ENCODE measurements at regions not wholly inside any gene's neighbourhood (a gene's known extent, or its start where the extent isn't known, plus 50 kb on each side); places are given as distances from the start of the nearest gene placed in this dataset.

DNA sequence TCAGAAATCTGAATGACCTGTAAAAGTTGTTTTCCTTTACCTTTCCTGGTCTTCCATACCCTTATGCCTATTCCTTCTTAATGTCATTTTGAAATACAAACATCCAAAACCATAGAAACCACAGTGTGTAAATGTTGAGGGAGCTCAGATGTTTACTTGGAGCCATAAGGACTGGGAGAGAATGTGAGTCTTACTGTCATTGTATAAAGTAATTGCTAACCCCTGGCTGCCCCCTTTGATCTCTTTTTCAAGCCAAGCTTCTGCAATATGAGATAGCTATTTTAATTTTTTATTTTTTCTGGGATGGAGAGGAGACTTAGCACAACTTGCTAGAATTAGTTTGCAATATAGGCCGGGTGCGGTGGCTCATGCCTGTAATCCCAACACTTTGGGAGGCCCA, 124.4 kb upstream of the AKIRIN2 start:
- no peaks in the 10 kb centered on the region for H3K36me3 Mint-ChIP-seq (ENCODE audit: low read depth)
- H3K9me3 Mint-ChIP-seq = no peaks in the 10 kb centered on the region
- no peak overlapping the region for H3K4me3 Mint-ChIP-seq
- H3K27me3 Mint-ChIP-seq (ENCODE audit: low read depth) = no peaks in the 10 kb centered on the region
- peak overlapping the region in 2 of 3 experiments; percentile 20 to 59 for H3K27ac Mint-ChIP-seq
- peaks cover 55% of the 10 kb centered on the region for H3K4me1 Mint-ChIP-seq
- TF ChIP-seq, protein P1, sequence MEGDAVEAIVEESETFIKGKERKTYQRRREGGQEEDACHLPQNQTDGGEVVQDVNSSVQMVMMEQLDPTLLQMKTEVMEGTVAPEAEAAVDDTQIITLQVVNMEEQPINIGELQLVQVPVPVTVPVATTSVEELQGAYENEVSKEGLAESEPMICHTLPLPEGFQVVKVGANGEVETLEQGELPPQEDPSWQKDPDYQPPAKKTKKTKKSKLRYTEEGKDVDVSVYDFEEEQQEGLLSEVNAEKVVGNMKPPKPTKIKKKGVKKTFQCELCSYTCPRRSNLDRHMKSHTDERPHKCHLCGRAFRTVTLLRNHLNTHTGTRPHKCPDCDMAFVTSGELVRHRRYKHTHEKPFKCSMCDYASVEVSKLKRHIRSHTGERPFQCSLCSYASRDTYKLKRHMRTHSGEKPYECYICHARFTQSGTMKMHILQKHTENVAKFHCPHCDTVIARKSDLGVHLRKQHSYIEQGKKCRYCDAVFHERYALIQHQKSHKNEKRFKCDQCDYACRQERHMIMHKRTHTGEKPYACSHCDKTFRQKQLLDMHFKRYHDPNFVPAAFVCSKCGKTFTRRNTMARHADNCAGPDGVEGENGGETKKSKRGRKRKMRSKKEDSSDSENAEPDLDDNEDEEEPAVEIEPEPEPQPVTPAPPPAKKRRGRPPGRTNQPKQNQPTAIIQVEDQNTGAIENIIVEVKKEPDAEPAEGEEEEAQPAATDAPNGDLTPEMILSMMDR (IDR thresholded peaks at IDR 0.05; ENCODE audit: unreplicated experiment in 3 of 3) = no peak

GRCh38 chr6:87825821-87826221, 123.8 kb upstream of the AKIRIN2 start:
- peak overlapping the region in 2 of 3 experiments; percentile 20 to 59 for H3K27ac Mint-ChIP-seq
- peaks cover 50% of the 10 kb centered on the region for H3K4me1 Mint-ChIP-seq
- no peaks in the 10 kb centered on the region for H3K36me3 Mint-ChIP-seq (ENCODE audit: low read depth)
- H3K27me3 Mint-ChIP-seq (ENCODE audit: low read depth) = no peaks in the 10 kb centered on the region
- no peak overlapping the region for H3K4me3 Mint-ChIP-seq
- TF ChIP-seq, protein P1 (IDR thresholded peaks at IDR 0.05; ENCODE audit: unreplicated experiment in 3 of 3) = no peak
- no peaks in the 10 kb centered on the region for H3K9me3 Mint-ChIP-seq

DNA sequence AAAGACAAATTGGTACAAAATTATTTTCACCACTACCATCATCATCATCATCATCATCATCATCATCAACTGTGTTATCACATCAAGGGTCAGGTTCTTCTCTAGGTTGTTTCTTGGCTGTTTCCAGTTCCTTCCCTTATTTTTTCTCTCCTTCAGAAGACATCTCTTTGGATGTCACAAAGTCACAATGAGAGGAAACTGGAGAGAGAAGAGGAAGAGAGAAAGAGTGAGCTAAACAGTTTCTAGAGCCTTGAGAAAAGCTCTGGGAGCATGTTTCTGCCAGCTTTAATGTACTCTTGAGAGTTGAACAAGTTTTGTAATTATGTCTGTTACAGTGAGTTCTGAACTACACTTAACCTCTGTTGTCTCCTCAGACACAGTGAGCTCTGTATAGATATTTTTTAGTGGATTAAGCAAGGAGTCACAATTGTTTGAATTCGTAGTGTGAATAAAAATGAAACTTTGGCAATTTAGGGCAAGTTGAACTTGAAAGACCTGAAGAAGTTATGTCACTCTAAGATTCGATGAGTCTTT, 123.0 kb upstream of the AKIRIN2 start:
- TF ChIP-seq, protein P1 (IDR thresholded peaks at IDR 0.05; ENCODE audit: unreplicated experiment in 3 of 3) = no peak
- peaks cover 43% of the 10 kb centered on the region for H3K4me1 Mint-ChIP-seq
- no peaks in the 10 kb centered on the region for H3K9me3 Mint-ChIP-seq
- peak overlapping the region; percentile 27 to 59 (median 30) for H3K27ac Mint-ChIP-seq
- no peak overlapping the region for H3K4me3 Mint-ChIP-seq
- no peaks in the 10 kb centered on the region for H3K27me3 Mint-ChIP-seq (ENCODE audit: low read depth)
- H3K36me3 Mint-ChIP-seq (ENCODE audit: low read depth) = no peaks in the 10 kb centered on the region

DNA sequence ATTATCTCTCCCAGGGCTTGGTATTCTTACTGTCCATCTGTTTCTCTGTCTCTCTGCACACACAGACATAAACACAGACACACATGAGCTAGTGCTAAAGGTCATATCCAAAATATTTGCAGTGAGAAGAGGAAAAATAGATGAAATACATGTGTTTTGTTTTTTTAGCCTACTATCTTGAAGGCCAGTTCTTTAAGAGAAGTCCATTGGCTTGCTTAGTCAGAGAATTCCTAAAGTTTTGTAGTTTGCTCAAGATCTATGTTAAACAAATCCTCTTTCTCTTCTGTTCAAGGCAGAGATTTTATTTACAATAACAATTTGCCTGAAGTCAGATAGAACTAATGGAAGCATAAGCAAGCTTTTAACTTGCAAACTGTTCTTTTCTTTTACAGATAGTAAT, 120.0 kb upstream of the AKIRIN2 start:
- Mint-ChIP-seq H3K4me1 (peaks cover 36% of the 10 kb centered on the region), H3K4me3 (no peak overlapping the region), H3K9me3 (no peaks in the 10 kb centered on the region), H3K36me3 (ENCODE audit: low read depth) (no peaks in the 10 kb centered on the region), H3K27me3 (ENCODE audit: low read depth) (no peaks in the 10 kb centered on the region), H3K27ac (peak overlapping the region in 2 of 3 experiments; percentile 40 to 80)
- TF ChIP-seq, protein P1 (IDR thresholded peaks at IDR 0.05; ENCODE audit: unreplicated experiment in 3 of 3) = no peak

GRCh38 chr6:87820343-87820984, 118.4 kb upstream of the AKIRIN2 start:
- H3K9me3 Mint-ChIP-seq = no peaks in the 10 kb centered on the region

More at GRCh38 chr6:87820343-87820984, 118.4 kb upstream of the AKIRIN2 start:
- Mint-ChIP-seq H3K4me3 (no peak overlapping the region), H3K36me3 (ENCODE audit: low read depth) (no peaks in the 10 kb centered on the region), H3K27ac (no peak overlapping the region), H3K4me1 (peaks cover 24% of the 10 kb centered on the region), H3K27me3 (ENCODE audit: low read depth) (no peaks in the 10 kb centered on the region)
- TF ChIP-seq, protein P1 (IDR thresholded peaks at IDR 0.05; ENCODE audit: unreplicated experiment in 3 of 3) = no peak
